ENCODE measurements at regions not wholly inside any gene's neighbourhood (a gene's known extent, or its start where the extent isn't known, plus 50 kb on each side); places are given as distances from the start of the nearest gene placed in this dataset.
"Not testable (repeated sequence)": the region's sequence is repeated elsewhere in the genome, so short reads cannot be mapped to it uniquely, and the experiment has no call there.

- H3K27ac ChIP-seq: no peak overlapping the region
- intact Hi-C loops (cut with DNase I): no loop called here
- no peak overlapping the region for H3K4me3 ChIP-seq
- TF ChIP-seq POLR2AphosphoS5 (IDR thresholded peaks at IDR 0.05): no peak
- no peak for TF ChIP-seq EP300 (IDR thresholded peaks at IDR 0.05)
- TF ChIP-seq POLR2A (IDR thresholded peaks at IDR 0.05): no peak
- TF ChIP-seq CTCF (IDR thresholded peaks at IDR 0.05): no peak
- no peaks in the 10 kb centered on the region for H3K4me1 ChIP-seq
- WGBS, 2 donors: 46 to 70% methylated on average over 3 of the region's 3 CpGs
- DNase-seq: no peak
- no peaks in the 10 kb centered on the region for H3K27me3 ChIP-seq
- H3K36me3 ChIP-seq: no peaks in the 10 kb centered on the region
- H3K9me3 ChIP-seq: no peaks in the 10 kb centered on the region
Observed at GRCh38 chr2:78811955-78812610, 213.4 kb upstream of the REG3G start.

- intact Hi-C loops (cut with DNase I): no loop called here
- 88 to 89% methylated on average over 12 of the region's 12 CpGs for WGBS, 2 donors
- Histone ChIP-seq H3K36me3 (no peaks in the 10 kb centered on the region), H3K27ac (no peak overlapping the region), H3K4me1 (no peaks in the 10 kb centered on the region), H3K4me3 (no peak overlapping the region), H3K27me3 (no peaks in the 10 kb centered on the region), H3K9me3 (no peaks in the 10 kb centered on the region)
- no peak for DNase-seq
- no peak for TF ChIP-seq POLR2AphosphoS5 (IDR thresholded peaks at IDR 0.05)
Observed at GRCh38 chr2:78814331-78814986, 211.0 kb upstream of the REG3G start.

- WGBS, 2 donors: 71 to 77% methylated on average over 4 of the region's 4 CpGs
- no peaks in the 10 kb centered on the region for H3K27me3 ChIP-seq
- H3K9me3 ChIP-seq: no peaks in the 10 kb centered on the region
- TF ChIP-seq EP300 (IDR thresholded peaks at IDR 0.05) (no peak), CTCF (IDR thresholded peaks at IDR 0.05) (no peak), POLR2AphosphoS5 (IDR thresholded peaks at IDR 0.05) (no peak), POLR2A (IDR thresholded peaks at IDR 0.05) (no peak)
- no peak overlapping the region for H3K4me3 ChIP-seq
- no peaks in the 10 kb centered on the region for H3K4me1 ChIP-seq
- no peak for DNase-seq
- no peak overlapping the region for H3K27ac ChIP-seq
- intact Hi-C loops (cut with DNase I): no loop called here
- H3K36me3 ChIP-seq: no peaks in the 10 kb centered on the region
Observed at GRCh38 chr2:78817430-78817829, 208.1 kb upstream of the REG3G start.

GRCh38 chr2:78832481-78832880, 193.0 kb upstream of the REG3G start:
- DNase-seq: no peak
- Histone ChIP-seq H3K4me3 (no peak overlapping the region), H3K27me3 (no peaks in the 10 kb centered on the region), H3K27ac (no peak overlapping the region), H3K9me3 (no peaks in the 10 kb centered on the region), H3K36me3 (no peaks in the 10 kb centered on the region), H3K4me1 (no peaks in the 10 kb centered on the region)
- TF ChIP-seq POLR2AphosphoS5 (IDR thresholded peaks at IDR 0.05): no peak
- WGBS, 2 donors: 63 to 67% methylated on average over 2 of the region's 2 CpGs
- intact Hi-C loops (cut with DNase I): no loop called here

- DNase-seq: no peak
- H3K27ac ChIP-seq: no peak overlapping the region
- no peaks in the 10 kb centered on the region for H3K27me3 ChIP-seq
- H3K4me1 ChIP-seq: no peaks in the 10 kb centered on the region
- H3K4me3 ChIP-seq: no peak overlapping the region
- TF ChIP-seq POLR2AphosphoS5 (IDR thresholded peaks at IDR 0.05): no peak
- no peak for TF ChIP-seq POLR2A (IDR thresholded peaks at IDR 0.05)
- no peak for TF ChIP-seq EP300 (IDR thresholded peaks at IDR 0.05)
- no peak for TF ChIP-seq CTCF (IDR thresholded peaks at IDR 0.05)
- no peaks in the 10 kb centered on the region for H3K9me3 ChIP-seq
- H3K36me3 ChIP-seq: no peaks in the 10 kb centered on the region
- intact Hi-C loops (cut with DNase I): no loop called here
- 23 to 27% methylated on average over 3 of the region's 3 CpGs for WGBS, 2 donors
Observed at GRCh38 chr2:78839259-78839658, 186.2 kb upstream of the REG3G start.

GRCh38 chr2:78840311-78840710, 185.2 kb upstream of the REG3G start:
- intact Hi-C loops (cut with DNase I); H3K4me3 ChIP-seq; H3K27me3 ChIP-seq; H3K27ac ChIP-seq; H3K9me3 ChIP-seq; H3K36me3 ChIP-seq; H3K4me1 ChIP-seq; DNase-seq: not testable (repeated sequence)
- 92 to 93% methylated on average over 10 of the region's 10 CpGs for WGBS, 2 donors

All from sigmoid colon (tissue), 6 donors.